ENCODE measurements at regions not wholly inside any gene's neighbourhood (a gene's known extent, or its start where the extent isn't known, plus 50 kb on each side); places are given as distances from the start of the nearest gene placed in this dataset.

DNA sequence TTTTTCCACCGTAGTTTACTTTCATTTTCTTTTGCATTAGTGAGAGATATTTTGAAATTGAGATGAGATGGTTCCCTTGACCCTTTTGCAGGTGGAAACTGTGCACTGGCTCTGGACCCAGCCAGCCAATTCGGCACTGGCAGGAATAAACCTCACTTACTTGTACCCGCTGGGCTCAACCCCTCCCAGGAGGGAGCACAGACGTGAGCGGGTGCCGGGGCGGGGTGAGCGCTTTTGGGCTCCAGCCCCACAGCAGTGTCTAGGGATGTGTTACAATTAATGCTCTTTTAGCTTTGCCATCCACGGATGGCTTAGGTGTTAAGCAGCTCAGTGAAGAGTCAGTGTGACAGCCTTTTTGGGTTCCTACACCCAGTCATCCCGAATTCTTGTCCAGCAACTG lies 766.1 kb upstream of the CHD1 start:
- Mint-ChIP-seq H3K4me3 (no peak overlapping the region), H3K9me3 (ENCODE audit: insufficient read depth) (no peaks in the 10 kb centered on the region), H3K27ac (no peak overlapping the region), H3K4me1 (no peaks in the 10 kb centered on the region), H3K27me3 (no peaks in the 10 kb centered on the region)
- Histone ChIP-seq H3K36me3 (replicated peaks in 1 of 2; ENCODE audit: control extremely low read depth in 1 of 2, control insufficient read depth in 1 of 2, extremely low read depth in 1 of 2, insufficient read depth in 2 of 2, low read length in 1 of 2) (no peaks in the 10 kb centered on the region), H3K4me2 (replicated peaks; ENCODE audit: low read depth, low read length, poor library complexity, severe bottlenecking) (no peak overlapping the region), H3K9ac (ENCODE audit: low read length) (no peak overlapping the region), H4K20me1 (ENCODE audit: control insufficient read depth, insufficient read depth, low read length, poor library complexity, severe bottlenecking) (no peaks in the 10 kb centered on the region), H3K9me3 (ENCODE audit: control extremely low read depth in 1 of 3, control insufficient read depth in 2 of 3, insufficient read depth in 1 of 3, low read length in 2 of 3) (no peaks in the 10 kb centered on the region), H3K79me2 (ENCODE audit: control insufficient read depth, insufficient read depth, low read length) (no peaks in the 10 kb centered on the region), H3K27me3 (replicated peaks in 1 of 4; ENCODE audit: control extremely low read depth in 1 of 4, control insufficient read depth in 3 of 4, insufficient read depth in 4 of 4, low read length in 3 of 4) (no peaks in the 10 kb centered on the region), H2AFZ (ENCODE audit: insufficient read depth, low read depth, low read length, poor library complexity, severe bottlenecking) (no peak overlapping the region), H3K4me3 (ENCODE audit: control extremely low read depth in 1 of 5, extremely low read depth in 1 of 5, insufficient read depth in 1 of 5, low read depth in 2 of 5, low read length in 4 of 5) (no peak overlapping the region), H3K27ac (ENCODE audit: low read length in 2 of 2) (no peak overlapping the region), H3K4me1 (ENCODE audit: control insufficient read depth in 2 of 2, insufficient read depth in 2 of 2, low read length in 2 of 2) (no peaks in the 10 kb centered on the region)
- CTCF ChIA-PET = no interaction called here
- POLR2A ChIA-PET = no interaction called here
- TF ChIP-seq, protein P1, sequence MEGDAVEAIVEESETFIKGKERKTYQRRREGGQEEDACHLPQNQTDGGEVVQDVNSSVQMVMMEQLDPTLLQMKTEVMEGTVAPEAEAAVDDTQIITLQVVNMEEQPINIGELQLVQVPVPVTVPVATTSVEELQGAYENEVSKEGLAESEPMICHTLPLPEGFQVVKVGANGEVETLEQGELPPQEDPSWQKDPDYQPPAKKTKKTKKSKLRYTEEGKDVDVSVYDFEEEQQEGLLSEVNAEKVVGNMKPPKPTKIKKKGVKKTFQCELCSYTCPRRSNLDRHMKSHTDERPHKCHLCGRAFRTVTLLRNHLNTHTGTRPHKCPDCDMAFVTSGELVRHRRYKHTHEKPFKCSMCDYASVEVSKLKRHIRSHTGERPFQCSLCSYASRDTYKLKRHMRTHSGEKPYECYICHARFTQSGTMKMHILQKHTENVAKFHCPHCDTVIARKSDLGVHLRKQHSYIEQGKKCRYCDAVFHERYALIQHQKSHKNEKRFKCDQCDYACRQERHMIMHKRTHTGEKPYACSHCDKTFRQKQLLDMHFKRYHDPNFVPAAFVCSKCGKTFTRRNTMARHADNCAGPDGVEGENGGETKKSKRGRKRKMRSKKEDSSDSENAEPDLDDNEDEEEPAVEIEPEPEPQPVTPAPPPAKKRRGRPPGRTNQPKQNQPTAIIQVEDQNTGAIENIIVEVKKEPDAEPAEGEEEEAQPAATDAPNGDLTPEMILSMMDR (IDR thresholded peaks at IDR 0.05) = no peak
- no peak for TF ChIP-seq EZH2 (IDR thresholded peaks at IDR 0.05; ENCODE audit: borderline replicate concordance, insufficient read depth, low read depth, low read length, poor library complexity, severe bottlenecking)
- WGBS (ENCODE audit: insufficient coverage) = 99% methylated on average over 9 of the region's 10 CpGs
- intact Hi-C loops (cut with micrococcal nuclease) = no loop called here
- ATAC-seq (ENCODE audit: low read depth) (no peak), DNase-seq (no peak)

GRCh38 chr5:99686538-99686937 lies 757.7 kb upstream of the CHD1 start:
- H3K4me2 ChIP-seq (replicated peaks; ENCODE audit: low read depth, low read length, poor library complexity, severe bottlenecking) = no peak overlapping the region
- H3K9me3 ChIP-seq (ENCODE audit: control extremely low read depth in 1 of 3, control insufficient read depth in 2 of 3, insufficient read depth in 1 of 3, low read length in 2 of 3) = no peaks in the 10 kb centered on the region
- H3K79me2 ChIP-seq (ENCODE audit: control insufficient read depth, insufficient read depth, low read length) = no peaks in the 10 kb centered on the region
- DNase-seq (no peak), ATAC-seq (ENCODE audit: low read depth) (no peak)
- H3K36me3 ChIP-seq (replicated peaks in 1 of 2; ENCODE audit: control extremely low read depth in 1 of 2, control insufficient read depth in 1 of 2, extremely low read depth in 1 of 2, insufficient read depth in 2 of 2, low read length in 1 of 2) = no peaks in the 10 kb centered on the region
- 93% methylated on average over 3 of the region's 7 CpGs for WGBS (ENCODE audit: insufficient coverage)
- ChIA-PET POLR2A (no interaction called here), CTCF (no interaction called here)
- no peaks in the 10 kb centered on the region for H3K9me3 Mint-ChIP-seq (ENCODE audit: insufficient read depth)
- no peaks in the 10 kb centered on the region for H3K27me3 Mint-ChIP-seq
- no peak for TF ChIP-seq EZH2 (IDR thresholded peaks at IDR 0.05; ENCODE audit: borderline replicate concordance, insufficient read depth, low read depth, low read length, poor library complexity, severe bottlenecking)
- TF ChIP-seq, protein P1 (IDR thresholded peaks at IDR 0.05) = no peak
- no peaks in the 10 kb centered on the region for H4K20me1 ChIP-seq (ENCODE audit: control insufficient read depth, insufficient read depth, low read length, poor library complexity, severe bottlenecking)
- no peaks in the 10 kb centered on the region for H3K4me1 Mint-ChIP-seq
- no peak overlapping the region for H2AFZ ChIP-seq (ENCODE audit: insufficient read depth, low read depth, low read length, poor library complexity, severe bottlenecking)
- H3K4me3 ChIP-seq (ENCODE audit: control extremely low read depth in 1 of 5, extremely low read depth in 1 of 5, insufficient read depth in 1 of 5, low read depth in 2 of 5, low read length in 4 of 5) = no peak overlapping the region
- H3K27me3 ChIP-seq (replicated peaks in 1 of 4; ENCODE audit: control extremely low read depth in 1 of 4, control insufficient read depth in 3 of 4, insufficient read depth in 4 of 4, low read length in 3 of 4) = no peaks in the 10 kb centered on the region
- intact Hi-C loops (cut with micrococcal nuclease) = no loop called here
- no peak overlapping the region for H3K4me3 Mint-ChIP-seq
- no peak overlapping the region for H3K27ac ChIP-seq (ENCODE audit: low read length in 2 of 2)
- H3K9ac ChIP-seq (ENCODE audit: low read length) = no peak overlapping the region
- H3K27ac Mint-ChIP-seq = no peak overlapping the region
- H3K4me1 ChIP-seq (ENCODE audit: control insufficient read depth in 2 of 2, insufficient read depth in 2 of 2, low read length in 2 of 2) = no peaks in the 10 kb centered on the region

Measured in B cell (primary cell).